K562 (cell line): ENCODE measurements at regions not wholly inside any gene's neighbourhood (a gene's known extent, or its start where the extent isn't known, plus 50 kb on each side); places are given as distances from the start of the nearest gene placed in this dataset.

Experiments used
- ATAC-seq: fragments of 200-7000 bp; cut with Tn5 transposase; 3 replicates; pipeline ENCODE4 v1.9.1; 2020; ENCODE audit warnings: moderate library complexity
- BruUV-seq: library from RNA; stranded (reverse); fragments of 400-500 nt; replicated peaks from 2 replicates; lab custom pipeline; 2021; lab: Mats Ljungman, UMichigan
- CTCF ChIA-PET: fragments of 300-600 bp; formaldehyde crosslinking; extraction: SDS; loops from one replicate; lab custom pipeline; 2021; ENCODE audit warnings: low intra/inter-chr PET ratio; lab: Yijun Ruan, JAX
- POLR2A ChIA-PET: fragments of 300-600, 350-650 bp; sonication (Branson Sonifier 250); formaldehyde crosslinking; extraction: SDS; loops from one replicate; lab custom pipeline; 2021; ENCODE audit warnings: antibody characterized with exemption, inconsistent platforms; lab: Yijun Ruan, JAX
- DNase-seq, 4 experiments: peaks; one replicate each; pipeline versions ENCODE4 v3.0.0 to v3.0.0-alpha.2; 2011 to 2018; ENCODE audit warnings: low spot score in 3 of 4, mixed read lengths in 3 of 4; ENCODE audit errors: extremely low read depth in 1 of 4
- FAIRE-seq: peaks from 2 replicates; lab custom pipeline; 2011; peaks lifted over from hg19 to GRCh38; lab: Jason Lieb, UNC
- H2AFZ ChIP-seq: 2 replicates; pipeline ENCODE4 v1.6.0; 2011; ENCODE audit warnings: low read depth, low read length, control low read depth, inconsistent platforms
- H3K27ac ChIP-seq: fragments of 200-600 bp; 3 replicates; pipeline ENCODE4 v1.8.0; 2011; ENCODE audit warnings: low read depth, mild to moderate bottlenecking, control low read depth, inconsistent platforms, low read length, moderate library complexity, mixed read lengths; ENCODE audit errors: extremely low read depth
- H3K27me3 ChIP-seq, 2 experiments: fragments of 300-600 bp in 1 of 2; 2 replicates in 1 of 2; 3 replicates in 1 of 2; pipeline versions ENCODE4 v1.6.0 to v1.8.0; 2011; ENCODE audit warnings: inconsistent platforms in 2 of 2, low read length in 2 of 2, mild to moderate bottlenecking in 1 of 2, mixed read lengths in 1 of 2, moderate library complexity in 1 of 2; ENCODE audit not compliant: control insufficient read depth in 2 of 2, insufficient read depth in 2 of 2
- H3K36me3 ChIP-seq: fragments of 300-600 bp; 3 replicates; pipeline ENCODE4 v1.8.0; 2011; ENCODE audit warnings: mild to moderate bottlenecking, low read length, inconsistent platforms; ENCODE audit not compliant: control insufficient read depth, insufficient read depth
- H3K4me1 ChIP-seq, 2 experiments: fragments of 200-600 bp in 1 of 2; replicated peaks in 1 of 2; 2 replicates in 1 of 2; 3 replicates in 1 of 2; pipeline versions ENCODE4 v1.5.1 to v1.8.0; 2011; ENCODE audit warnings: inconsistent platforms in 2 of 2, low read length in 2 of 2, mild to moderate bottlenecking in 1 of 2, mixed read lengths in 1 of 2, moderate library complexity in 1 of 2; ENCODE audit not compliant: control insufficient read depth in 2 of 2, insufficient read depth in 2 of 2
- H3K4me2 ChIP-seq: 2 replicates; pipeline ENCODE4 v1.6.1; 2011; ENCODE audit warnings: low read length, control low read depth, inconsistent platforms, mixed read lengths; ENCODE audit not compliant: insufficient read depth
- H3K4me3 ChIP-seq: fragments of 200-600 bp; sonication (generic), shearing (Covaris generic); 2 replicates; pipeline ENCODE4 v1.5.1; 2016; ENCODE audit warnings: control low read depth, inconsistent platforms
- H3K79me2 ChIP-seq: fragments of 200-600 bp; 3 replicates; pipeline ENCODE4 v1.8.0; 2011; ENCODE audit warnings: low read length, inconsistent platforms; ENCODE audit not compliant: control insufficient read depth, insufficient read depth
- H3K9ac ChIP-seq, 2 experiments: 2 replicates each; pipeline versions ENCODE4 v1.6.0 to v1.6.1; 2011; ENCODE audit warnings: low read depth in 2 of 2, low read length in 2 of 2, control low read depth in 1 of 2, inconsistent platforms in 1 of 2, mild to moderate bottlenecking in 1 of 2, mixed read lengths in 1 of 2; ENCODE audit not compliant: insufficient read depth in 1 of 2
- H3K9me1 ChIP-seq: one replicate; pipeline ENCODE4 v1.6.0; 2011; ENCODE audit warnings: inconsistent platforms, mild to moderate bottlenecking, low read length, moderate library complexity; ENCODE audit not compliant: control insufficient read depth, insufficient read depth
- H3K9me3 ChIP-seq: replicated peaks from 2 replicates; pipeline ENCODE4 v1.5.1; 2011; ENCODE audit warnings: low read depth, low read length, inconsistent platforms; ENCODE audit not compliant: control insufficient read depth, insufficient read depth
- H4K20me1 ChIP-seq: replicated peaks from 2 replicates; pipeline ENCODE4 v1.6.1; 2011; ENCODE audit warnings: low read length, inconsistent platforms, mixed read lengths; ENCODE audit not compliant: control insufficient read depth, insufficient read depth
- BRF1 ChIP-seq: IDR thresholded peaks from 3 replicates; pipeline ENCODE4 v1.6.1; 2011; ENCODE audit warnings: borderline replicate concordance, mild to moderate bottlenecking; ENCODE audit not compliant: insufficient read length; ENCODE audit errors: extremely low read depth
- C11orf30 ChIP-seq: fragments of 450-650 bp; IDR thresholded peaks from 2 replicates; pipeline ENCODE4 v1.6.1; 2016; ENCODE audit warnings: low read depth, mild to moderate bottlenecking
- CCNT2 ChIP-seq: IDR thresholded peaks from 2 replicates; pipeline ENCODE4 v1.6.1; 2011; ENCODE audit warnings: borderline replicate concordance, low read depth, mild to moderate bottlenecking, moderate library complexity, mixed read lengths, low read length; ENCODE audit not compliant: insufficient read length; ENCODE audit errors: extremely low read depth
- DPF2 ChIP-seq: fragments of 450-650 bp; IDR thresholded peaks from 2 replicates; pipeline ENCODE4 v1.6.1; 2016
- HNRNPH1 ChIP-seq: fragments of 200-400 bp; formaldehyde crosslinking; optimal IDR thresholded peaks from 2 replicates; pipeline ENCODE3; 2017; ENCODE audit warnings: low read depth, mild to moderate bottlenecking, low read length, moderate library complexity
- KHSRP ChIP-seq: fragments of 450-650 bp; IDR thresholded peaks from 2 replicates; pipeline ENCODE4 v1.6.1; 2017
- MAX ChIP-seq: sonication (generic); formaldehyde crosslinking; IDR thresholded peaks from 2 replicates; pipeline ENCODE4 v1.9.0; 2022; ENCODE audit warnings: mild to moderate bottlenecking, missing genetic modification reagents
- MNT ChIP-seq, 2 experiments: fragments of 450-650 bp; conservative IDR thresholded peaks; 2 replicates each; pipeline ENCODE4 v1.6.1; 2017; ENCODE audit warnings: mild to moderate bottlenecking in 2 of 2, moderate library complexity in 2 of 2
- MYNN ChIP-seq, 2 experiments: sonication (generic); formaldehyde crosslinking in 1 of 2; IDR thresholded peaks; 2 replicates each; pipeline versions ENCODE4 v1.5.0 to v1.6.1; 2016 to 2020; ENCODE audit warnings: antibody characterized with exemption in 1 of 2, missing genetic modification reagents in 1 of 2
- NBN ChIP-seq: fragments of 450-650 bp; IDR thresholded peaks from 2 replicates; pipeline ENCODE4 v1.6.1; 2016; ENCODE audit warnings: low read depth, mild to moderate bottlenecking
- RFX7 ChIP-seq: fragments of 250-450 bp; sonication (Bioruptor Pico); IDR thresholded peaks from 2 replicates; pipeline ENCODE4 v1.5.1; 2021; ENCODE audit warnings: mild to moderate bottlenecking
- SMAD2 ChIP-seq: fragments of 150-350 bp; IDR thresholded peaks from 2 replicates; pipeline ENCODE4 v1.6.1; 2014; ENCODE audit warnings: low read depth, mild to moderate bottlenecking, low read length
- TSHZ1 ChIP-seq: fragments of 250-450 bp; sonication (Bioruptor Pico); IDR thresholded peaks from 2 replicates; pipeline ENCODE4 v1.4.0; 2020; ENCODE audit warnings: mild to moderate bottlenecking, moderate library complexity
- ZC3H11A ChIP-seq: IDR thresholded peaks from 2 replicates; pipeline ENCODE4 v1.6.1; 2012; ENCODE audit warnings: low read depth, low read length, improper control_type of control experiment
- ZKSCAN8 ChIP-seq: fragments of 200-800 bp; sonication (Bioruptor generic); IDR thresholded peaks from 2 replicates; pipeline ENCODE4 v1.6.1; 2016; ENCODE audit warnings: missing genetic modification characterization, missing compliant biosample characterization
- ZNF408 ChIP-seq: fragments of 250-450 bp; sonication (Bioruptor Pico); IDR thresholded peaks from 2 replicates; pipeline ENCODE4 v1.4.0; 2020; ENCODE audit warnings: low read depth, mild to moderate bottlenecking, moderate library complexity
- ZNF740 ChIP-seq, 3 experiments: fragments of 200-800 bp in 1 of 3; sonication (Bioruptor generic) in 1 of 3; sonication (generic) in 1 of 3; formaldehyde crosslinking in 1 of 3; IDR thresholded peaks; 2 replicates each; pipeline versions ENCODE4 v1.6.1 to v1.8.0; 2016 to 2022; ENCODE audit warnings: mild to moderate bottlenecking in 2 of 3, missing compliant biosample characterization in 2 of 3, missing genetic modification characterization in 2 of 3, missing genetic modification reagents in 1 of 3
- WGBS: fragments of 100-300 bp; shearing (Covaris generic); methylation state at CpG from one replicate; pipeline ENCODE4 v1.1.6; 2016; ENCODE audit warnings: low coverage, mixed read lengths; ENCODE audit not compliant: insufficient coverage; ENCODE audit errors: missing lambda C conversion rate; 5-methylcytosine and 5-hydroxymethylcytosine counted together
- in situ Hi-C: fragments of 300-500 bp; cut with MboI; formaldehyde crosslinking; loops from 4 replicates; pipeline ENCODE4 v1.15.0; 2018; ENCODE audit warnings: inconsistent platforms, mixed read lengths
- intact Hi-C: fragments of 100-400 bp; cut with micrococcal nuclease; formaldehyde crosslinking; loops from 2 replicates; pipeline ENCODE4 v1.14.2; 2022

GRCh38 chr10:78714225-78714624, 354.5 kb upstream of the ZMIZ1 start:
- ATAC-seq, result no peak

More at GRCh38 chr10:78714225-78714624, 354.5 kb upstream of the ZMIZ1 start:
- no peak overlapping the region for H3K4me3 ChIP-seq
- peaks cover 0 to 4% of the 10 kb centered on the region in 2 experiments; a peak in 1 of 5 replicates for H3K27me3 ChIP-seq
- no peak for FAIRE-seq
- H3K27ac ChIP-seq, result no peak overlapping the region
- no peaks in the 10 kb centered on the region for H3K4me1 ChIP-seq
- H3K9me1 ChIP-seq, result no peaks in the 10 kb centered on the region
- no TSS peak for BruUV-seq
- in situ Hi-C loops, result no loop called here
- H3K79me2 ChIP-seq, result no peaks in the 10 kb centered on the region
- POLR2A ChIA-PET, result interaction anchor here (0.7 to 1.5 kb wide), 2 partner anchors 8 to 40 kb away, joined by 3 read pairs; no protein-coding TSS in a partner anchor
- H3K36me3 ChIP-seq, result no peaks in the 10 kb centered on the region
- no peak overlapping the region for H2AFZ ChIP-seq
- DNase-seq, result no peak
- H3K9me3 ChIP-seq, result no peaks in the 10 kb centered on the region
- H3K4me2 ChIP-seq, result no peak overlapping the region
- CTCF ChIA-PET, result no interaction called here
- WGBS, result 0% methylated on average over 2 of the region's 2 CpGs
- TF ChIP-seq DPF2, result no peak
- no peak for TF ChIP-seq ZNF408 (CRISPR knock-in tag)
- TF ChIP-seq BRF1, result no peak
- no peak for TF ChIP-seq MNT (conservative IDR thresholded peaks at IDR 0.05)
- TF ChIP-seq MYNN (IDR thresholded peaks at IDR 0.05), result no peak
- no peak for TF ChIP-seq MYNN (CRISPR knock-in tag; IDR thresholded peaks at IDR 0.05)
- TF ChIP-seq HNRNPH1, result no peak
- TF ChIP-seq ZNF740 (CRISPR knock-in tag; IDR thresholded peaks at IDR 0.05), result no peak
- TF ChIP-seq ZNF740 (tag; IDR thresholded peaks at IDR 0.05), result no peak
- TF ChIP-seq RFX7, result no peak
- TF ChIP-seq ZC3H11A, result no peak
- TF ChIP-seq C11orf30, result no peak
- TF ChIP-seq ZKSCAN8, result no peak
- no peak for TF ChIP-seq SMAD2
- no peak for TF ChIP-seq KHSRP
- TF ChIP-seq NBN, result no peak
- no peak for TF ChIP-seq MAX (CRISPR knock-in tag)
- no peak for TF ChIP-seq CCNT2
- no peak for TF ChIP-seq TSHZ1 (CRISPR knock-in tag)
- H4K20me1 ChIP-seq, result peaks cover 3% of the 10 kb centered on the region; the same call in 1 of the 2 replicates
- no peak overlapping the region for H3K9ac ChIP-seq
- intact Hi-C loops, result no loop called here
